Activated CD4-positive, alpha-beta T cell treated with anti-CD3 and anti-CD28 coated beads, Interleukin-2, Interleukin-4, amounts not matched to agents 100 ng/mL and 50 ng/mL, durations not matched to agents 16 hours and 8 hours (primary cell): ENCODE measurements at regions not wholly inside any gene's neighbourhood (a gene's known extent, or its start where the extent isn't known, plus 50 kb on each side); places are given as distances from the start of the nearest gene placed in this dataset.
"Not testable (repeated sequence)": the region's sequence is repeated elsewhere in the genome, so short reads cannot be mapped to it uniquely, and the experiment has no call there.

Experiments
- DNase-seq: peaks from one replicate; pipeline ENCODE4 v3.0.0-alpha.2; 2020; ENCODE audit warnings: low spot score

- DNase-seq: no peak
These were observed 75.0 kb upstream of the CTBP2 start for GRCh38 chr10:125235093-125236069.

DNA sequence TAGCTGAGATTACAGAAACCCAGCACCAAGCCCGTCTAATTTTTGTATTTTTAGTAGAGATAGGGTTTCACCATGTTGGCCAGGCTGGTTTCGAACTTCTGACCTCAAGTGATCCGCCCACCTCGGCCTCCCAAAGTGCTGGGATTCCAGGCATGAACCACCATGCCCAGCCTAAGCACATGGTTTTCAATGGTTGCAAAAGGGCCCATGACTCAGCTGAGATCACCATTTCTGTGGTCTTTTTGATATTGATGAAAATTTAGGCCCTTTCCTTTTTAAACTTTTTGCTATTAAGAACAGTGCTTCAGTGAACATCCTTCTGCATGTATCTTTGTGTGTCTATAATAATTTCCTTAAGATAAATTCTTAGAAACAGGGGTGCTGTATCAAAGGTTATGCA, 74.2 kb upstream of the CTBP2 start:
- DNase-seq: not testable (repeated sequence)

DNA sequence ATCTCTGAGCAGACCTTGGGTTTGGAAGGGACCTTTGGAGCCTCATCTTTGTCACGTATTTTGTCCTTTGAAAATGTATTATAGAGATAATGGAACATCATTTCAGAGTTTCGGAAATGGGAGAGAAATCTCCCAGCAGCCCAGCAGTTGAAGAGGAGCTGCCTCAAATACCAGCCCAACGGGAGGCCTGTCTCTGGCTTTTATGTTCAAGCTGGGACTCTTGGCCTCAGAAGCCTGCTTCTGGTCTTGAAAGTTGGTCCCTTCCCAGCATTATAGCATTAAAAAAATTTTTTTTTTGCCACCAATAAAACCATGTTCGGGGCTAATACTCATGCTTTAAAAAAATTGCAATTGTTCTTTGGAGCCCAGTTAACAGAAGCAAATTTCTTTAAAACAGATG, 73.4 kb upstream of the CTBP2 start:
- no peak for DNase-seq

DNA sequence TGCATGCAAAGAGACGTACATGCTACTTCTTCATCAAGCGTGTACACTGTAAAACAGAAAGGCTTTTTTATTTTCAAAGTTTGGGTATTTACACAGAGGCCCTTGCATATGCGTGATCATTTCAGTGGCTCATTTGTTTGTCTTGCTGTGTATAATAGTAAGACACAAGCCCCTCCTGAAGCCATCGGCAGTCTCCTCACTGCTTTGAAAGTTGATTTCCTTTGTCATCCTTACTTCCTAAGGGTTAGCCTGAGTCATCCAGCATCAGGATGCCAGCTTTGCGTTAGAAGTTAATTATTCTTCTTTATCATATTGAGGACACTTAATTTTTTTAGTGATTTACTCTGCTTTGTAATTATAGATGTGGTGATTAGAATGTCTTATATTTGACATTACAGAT, 72.5 kb upstream of the CTBP2 start:
- DNase-seq: no peak

DNA sequence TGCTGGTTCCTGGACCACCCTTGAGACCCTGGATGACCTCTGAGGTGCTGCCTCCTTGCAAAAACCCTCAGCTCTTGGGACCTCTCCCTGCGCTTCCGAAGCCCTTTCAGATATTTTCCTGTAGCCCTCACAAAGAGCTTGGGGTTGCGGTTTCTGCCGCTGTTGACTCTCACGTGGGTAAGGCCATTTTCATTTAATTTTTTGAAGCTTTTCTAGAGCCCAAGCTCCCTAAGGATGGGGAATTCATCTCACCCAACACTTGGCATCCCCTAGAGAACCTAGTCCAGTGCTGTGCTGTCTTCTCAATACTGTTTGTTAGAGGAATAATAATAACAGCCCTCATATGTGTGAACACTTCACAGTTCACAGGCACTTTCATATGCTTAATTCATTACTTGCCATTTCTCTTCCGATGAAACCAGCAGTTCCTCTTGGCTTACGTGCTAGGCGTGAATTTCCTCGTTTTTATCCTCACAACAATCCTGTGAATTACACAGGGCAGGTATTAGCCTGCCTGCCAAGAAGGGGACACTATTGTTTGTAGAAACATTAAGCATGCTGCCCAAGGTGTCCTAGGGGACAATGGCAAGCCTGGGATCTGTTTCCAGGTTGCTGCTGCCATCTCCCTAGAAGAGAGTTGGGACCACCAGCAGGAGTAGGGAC, 71.6 kb upstream of the CTBP2 start:
- no peak for DNase-seq

DNA sequence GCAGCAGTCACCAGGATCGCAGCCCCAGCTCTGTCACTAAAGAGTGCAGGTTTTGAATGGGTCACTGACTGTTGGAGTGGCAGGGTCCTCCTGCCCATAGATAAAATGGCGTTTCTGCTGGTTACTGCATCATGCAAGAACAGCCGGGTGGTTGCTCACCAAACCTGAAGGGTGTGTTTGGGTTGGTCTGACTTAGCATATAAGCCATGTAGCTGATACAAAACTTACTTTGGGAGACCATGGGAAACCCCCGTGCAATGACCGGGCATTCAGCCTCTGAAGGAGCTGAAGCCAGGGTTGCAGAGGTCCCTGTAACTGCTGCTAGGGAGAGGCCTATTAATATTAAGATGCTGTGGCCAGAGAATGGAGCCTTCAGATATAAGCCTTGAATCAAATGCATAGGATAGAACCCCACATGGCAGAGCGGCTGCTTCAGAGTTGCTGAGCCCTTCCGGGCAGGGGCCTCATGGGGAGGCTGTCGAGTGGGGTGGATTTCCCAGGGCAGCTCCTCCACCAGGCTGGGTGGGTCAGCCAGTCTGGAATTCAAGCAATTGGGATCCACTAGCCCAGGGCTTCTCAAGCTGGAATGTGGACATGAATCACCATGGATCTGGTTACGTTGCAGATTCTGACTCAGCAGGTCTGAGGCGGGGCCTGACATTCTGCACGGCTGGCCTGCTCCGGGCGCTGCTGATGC, 70.9 kb upstream of the CTBP2 start:
- no peak for DNase-seq

GRCh38 chr10:125230251-125230650, 69.9 kb upstream of the CTBP2 start:
- DNase-seq: no peak

DNA sequence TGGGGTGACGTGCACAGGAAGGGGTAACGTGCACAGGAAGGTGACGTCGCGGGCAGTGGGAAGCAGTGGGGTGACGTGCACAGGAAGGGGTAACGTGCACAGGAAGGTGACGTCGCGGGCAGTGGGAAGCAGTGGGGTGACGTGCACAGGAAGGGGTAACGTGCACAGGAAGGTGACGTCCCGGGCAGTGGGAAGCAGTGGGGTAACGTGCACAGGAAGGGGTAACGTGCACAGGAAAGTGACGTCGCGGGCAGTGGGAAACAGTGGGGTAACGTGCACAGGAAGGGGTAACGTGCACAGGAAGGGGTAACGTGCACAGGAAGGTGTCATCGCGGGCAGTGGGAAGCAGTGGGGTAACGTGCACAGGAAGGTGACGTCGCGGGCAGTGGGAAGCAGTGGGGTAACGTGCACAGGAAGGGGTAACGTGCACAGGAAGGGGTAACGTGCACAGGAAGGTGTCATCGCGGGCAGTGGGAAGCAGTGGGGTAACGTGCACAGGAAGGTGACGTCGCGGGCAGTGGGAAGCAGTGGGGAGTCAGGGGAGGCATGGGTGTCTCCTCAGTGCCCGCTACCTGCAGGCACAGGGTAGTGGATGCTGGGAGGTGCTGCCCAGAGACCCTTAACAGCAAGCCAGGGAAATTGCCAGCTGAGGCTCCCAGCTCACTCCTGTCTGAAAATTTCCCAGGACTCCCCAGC, 68.0 kb upstream of the CTBP2 start:
- not testable (repeated sequence) for DNase-seq

- DNase-seq: no peak
These were observed 67.2 kb upstream of the CTBP2 start for GRCh38 chr10:125227546-125227945.

DNA sequence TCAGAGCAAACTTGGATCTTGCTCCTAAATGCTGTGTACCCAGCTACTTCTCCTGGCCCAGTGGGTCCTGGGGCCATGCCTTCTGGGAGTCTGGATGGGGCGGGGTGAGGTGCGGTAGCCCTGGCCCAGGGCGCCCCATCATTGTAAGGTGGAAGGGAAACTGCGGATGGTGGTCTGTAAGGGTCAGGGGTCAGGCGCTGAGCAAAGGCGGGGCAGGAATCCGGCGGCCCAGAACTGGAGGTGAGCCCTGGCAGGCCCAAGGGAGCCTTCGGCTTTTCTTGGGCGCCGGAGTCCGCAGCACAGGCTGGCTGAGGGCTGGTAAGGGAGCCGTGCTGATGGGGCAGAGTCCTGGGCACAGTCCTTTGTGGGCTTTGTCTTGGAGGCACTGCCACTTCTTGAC, 66.5 kb upstream of the CTBP2 start:
- DNase-seq: no peak

GRCh38 chr10:125226005-125226404, 65.6 kb upstream of the CTBP2 start:
- no peak for DNase-seq

- DNase-seq: no peak
These were observed 64.7 kb upstream of the CTBP2 start for GRCh38 chr10:125225051-125225450.

DNA sequence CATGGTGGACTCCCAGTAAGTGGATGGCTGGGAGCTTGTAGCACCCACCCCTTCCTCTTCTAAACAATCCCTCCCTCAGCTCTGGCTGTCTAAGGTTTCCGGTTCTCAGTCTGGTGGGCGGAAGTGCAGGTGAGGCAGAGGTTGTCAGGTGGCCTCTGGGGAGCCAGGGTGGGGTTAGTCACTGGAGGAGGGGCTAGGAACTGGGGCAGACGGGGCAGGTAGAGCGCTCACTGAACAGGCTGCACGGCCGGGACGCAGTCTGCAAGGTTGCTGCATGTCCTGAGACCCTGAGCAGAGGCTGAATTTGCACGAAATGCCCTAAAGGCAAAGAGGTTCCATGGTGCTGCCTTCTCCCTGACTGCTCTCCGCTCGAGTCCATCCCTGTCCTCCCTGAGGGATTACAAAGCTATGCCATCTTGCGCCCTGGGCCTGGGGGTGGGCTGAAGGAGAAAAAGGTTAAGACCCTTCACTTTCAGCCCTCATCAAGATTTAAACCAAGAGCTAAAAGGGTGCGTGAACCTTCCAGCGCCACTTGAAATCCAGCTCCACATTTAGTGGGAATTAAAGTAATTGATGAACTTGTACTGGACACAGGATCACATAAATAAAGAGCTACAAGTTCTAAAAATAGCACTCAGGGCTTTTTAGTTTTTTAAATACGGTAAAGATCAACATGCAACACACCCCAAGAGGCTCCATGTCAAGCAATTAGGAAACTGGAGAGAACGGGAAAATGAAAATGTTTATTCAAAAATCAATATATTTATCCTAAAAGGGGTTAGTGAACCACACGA, 62.3 kb upstream of the CTBP2 start:
- no peak for DNase-seq

GRCh38 chr10:125221716-125222115, 61.4 kb upstream of the CTBP2 start:
- no peak for DNase-seq

DNA sequence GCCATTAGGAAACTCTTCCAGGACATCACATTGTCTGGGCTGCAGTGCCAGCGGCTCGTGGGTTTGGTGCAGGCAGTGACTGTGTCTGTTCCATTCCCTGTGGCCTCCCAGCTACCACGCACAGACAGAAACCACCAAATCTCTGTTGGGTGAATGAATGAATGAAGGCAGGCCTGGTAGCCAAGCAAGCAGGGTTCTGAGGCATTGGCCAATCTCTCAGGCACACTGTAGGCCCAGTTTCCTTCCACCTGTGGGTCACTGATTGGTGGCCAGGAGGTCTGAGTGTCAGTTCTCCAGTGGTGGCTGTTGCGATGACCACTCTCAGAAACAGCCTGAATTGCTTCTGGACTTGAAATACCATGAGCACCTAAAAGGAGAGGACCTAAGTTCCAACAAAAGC, 59.4 kb upstream of the CTBP2 start:
- DNase-seq: no peak

GRCh38 chr10:125218967-125219366, 58.6 kb upstream of the CTBP2 start:
- no peak for DNase-seq

DNA sequence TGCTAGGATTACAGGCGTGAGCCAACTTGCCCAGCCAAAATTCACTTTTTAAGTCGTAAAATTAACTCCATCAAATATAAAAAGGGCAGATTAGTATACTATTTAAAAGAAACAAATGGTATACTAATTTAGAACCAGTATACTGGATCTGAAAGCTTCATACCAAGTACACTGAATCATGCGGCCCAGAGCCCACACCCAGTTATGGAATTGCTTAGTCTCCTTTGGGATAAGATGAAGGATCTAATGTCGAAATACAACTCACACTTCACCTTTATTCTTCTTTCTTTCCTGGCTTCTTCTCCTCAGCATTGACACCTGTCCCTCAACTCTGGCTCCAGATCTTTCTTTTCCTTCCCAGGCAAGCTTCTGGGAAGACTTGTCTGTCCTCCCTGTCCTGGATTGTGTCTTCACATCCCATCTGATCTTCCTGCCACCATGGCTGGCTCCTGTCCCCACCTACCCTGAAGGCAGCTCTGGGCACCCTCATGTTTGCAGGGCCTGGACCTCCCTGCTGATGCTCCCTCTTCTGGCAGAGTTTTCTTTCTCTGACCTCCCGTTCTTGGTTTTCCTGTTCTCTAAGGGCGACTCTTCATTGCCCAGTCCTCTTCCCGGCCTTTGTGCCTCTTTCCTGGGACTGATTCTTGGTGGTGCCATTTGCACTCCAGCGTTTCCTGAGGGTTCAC, 57.8 kb upstream of the CTBP2 start:
- no peak for DNase-seq

DNA sequence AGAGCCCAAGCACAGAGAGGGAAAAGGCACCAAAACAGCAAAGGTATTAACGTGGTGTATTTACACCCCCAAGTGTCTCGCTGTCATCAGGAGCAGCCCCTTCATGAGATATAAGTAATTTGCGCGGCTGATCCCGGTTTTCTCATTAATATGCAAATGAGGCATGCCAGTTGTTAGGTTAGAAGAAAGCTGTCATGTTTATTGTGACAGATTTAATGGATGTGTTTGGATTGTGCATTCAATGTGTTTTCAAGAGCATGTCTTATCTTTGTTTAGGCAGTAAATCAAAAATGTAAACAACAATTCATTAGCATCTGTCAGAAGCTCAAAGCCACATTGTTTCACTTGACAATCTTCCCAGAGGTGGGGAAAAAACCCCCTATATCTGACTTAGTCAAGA, 56.5 kb upstream of the CTBP2 start:
- no peak for DNase-seq

GRCh38 chr10:125216309-125216708, 55.9 kb upstream of the CTBP2 start:
- no peak for DNase-seq

- no peak for DNase-seq
These were observed 53.9 kb upstream of the CTBP2 start for GRCh38 chr10:125214283-125214570.
